OCI-LY7 (cell line): ENCODE measurements at regions not wholly inside any gene's neighbourhood (a gene's known extent, or its start where the extent isn't known, plus 50 kb on each side); places are given as distances from the start of the nearest gene placed in this dataset.
"Not testable (repeated sequence)": the region's sequence is repeated elsewhere in the genome, so short reads cannot be mapped to it uniquely, and the experiment has no call there.

Experiments
- CTCF ChIP-seq: fragments of 200-600 bp; sonication (generic); conservative IDR thresholded peaks from 2 replicates; pipeline ENCODE4 v1.5.1; 2014; ENCODE audit warnings: mild to moderate bottlenecking, antibody characterized with exemption, low read length, moderate library complexity, mixed read lengths
- EZH2phosphoT487 ChIP-seq: fragments of 200-600 bp; sonication (generic); IDR thresholded peaks from 2 replicates; pipeline ENCODE4 v1.6.1; 2018; ENCODE audit warnings: low read depth, borderline replicate concordance, mild to moderate bottlenecking, mixed run types, antibody characterized with exemption, low read length, moderate library complexity, mixed read lengths

GRCh38 chr10:46668357-46668997 is 89.5 kb downstream of the SYT15 start:
- not testable (repeated sequence) for TF ChIP-seq CTCF, EZH2phosphoT487
